Panc1 (cell line): ENCODE measurements at regions not wholly inside any gene's neighbourhood (a gene's known extent, or its start where the extent isn't known, plus 50 kb on each side); places are given as distances from the start of the nearest gene placed in this dataset.

Source experiments
- ATAC-seq: fragments of 200-7000 bp; cut with Tn5 transposase; 2 replicates; pipeline ENCODE4 v1.9.1; 2020; ENCODE audit warnings: mild to moderate bottlenecking, moderate library complexity
- BruUV-seq: library from RNA; stranded (reverse); fragments of 400-500 nt; replicated peaks from 2 replicates; lab custom pipeline; 2021; lab: Mats Ljungman, UMichigan
- CTCF ChIA-PET: fragments of 300-600 bp; sonication (Branson Sonifier 250); formaldehyde crosslinking; loops from one replicate; lab custom pipeline; 2022; ENCODE audit warnings: antibody characterized with exemption; lab: Charles Lee
- POLR2A ChIA-PET: fragments of 300-600 bp; sonication (Branson Sonifier 250); formaldehyde crosslinking; loops from one replicate; lab custom pipeline; 2022; ENCODE audit warnings: antibody characterized with exemption; lab: Charles Lee
- DNase-seq: peaks from one replicate; pipeline ENCODE4 v3.0.0-alpha.2; 2010; ENCODE audit warnings: low read depth, low spot score
- H3K27ac ChIP-seq: 2 replicates; pipeline ENCODE4 v1.5.1; 2011; ENCODE audit warnings: mild to moderate bottlenecking, low read length, inconsistent platforms
- H3K27me3 ChIP-seq: fragments of 200-500 bp; sonication (Bioruptor generic); 2 replicates; pipeline ENCODE4 v1.6.0; 2014; ENCODE audit warnings: low read length, inconsistent platforms; ENCODE audit not compliant: control insufficient read depth, insufficient read depth
- H3K36me3 ChIP-seq: fragments of 200-500 bp; sonication (Bioruptor generic); 2 replicates; pipeline ENCODE4 v1.5.1; 2014; ENCODE audit warnings: inconsistent platforms, mild to moderate bottlenecking, low read length, moderate library complexity; ENCODE audit not compliant: control insufficient read depth, insufficient read depth
- H3K4me1 ChIP-seq: 2 replicates; pipeline ENCODE4 v1.5.1; 2011; ENCODE audit warnings: inconsistent platforms, mild to moderate bottlenecking, low read length, moderate library complexity; ENCODE audit not compliant: control insufficient read depth, insufficient read depth
- H3K4me3 ChIP-seq, 2 experiments: 2 replicates each; pipeline ENCODE4 v1.5.1; 2011 to 2012; ENCODE audit warnings: low read depth in 2 of 2, low read length in 2 of 2, mild to moderate bottlenecking in 2 of 2, inconsistent platforms in 1 of 2, moderate library complexity in 1 of 2
- H3K9me3 ChIP-seq: fragments of 200-500 bp; sonication (Bioruptor generic); 2 replicates; pipeline ENCODE4 v1.5.1; 2014; ENCODE audit warnings: low read depth, mild to moderate bottlenecking, inconsistent platforms, low read length, moderate library complexity; ENCODE audit not compliant: control insufficient read depth, insufficient read depth
- CTCF ChIP-seq: fragments of 450-650 bp; IDR thresholded peaks from 2 replicates; pipeline ENCODE4 v1.5.1; 2017; ENCODE audit warnings: mild to moderate bottlenecking
- POLR2AphosphoS5 ChIP-seq: IDR thresholded peaks from 2 replicates; pipeline ENCODE4 v1.6.1; 2012; ENCODE audit warnings: mild to moderate bottlenecking, low read depth, low read length, moderate library complexity
- REST ChIP-seq, 2 experiments: IDR thresholded peaks; 2 replicates each; pipeline ENCODE4 v1.6.1; 2011 to 2012; ENCODE audit warnings: low read depth in 2 of 2, control low read depth in 1 of 2, low read length in 1 of 2, mild to moderate bottlenecking in 1 of 2, moderate library complexity in 1 of 2; ENCODE audit not compliant: insufficient read depth in 1 of 2
- SIN3A ChIP-seq: IDR thresholded peaks from 2 replicates; pipeline ENCODE4 v1.6.1; 2012; ENCODE audit warnings: low read depth, mild to moderate bottlenecking, low read length, moderate library complexity, borderline replicate concordance; ENCODE audit not compliant: insufficient read depth
- TCF7L2 ChIP-seq: IDR thresholded peaks from 2 replicates; pipeline ENCODE4 v1.6.1; 2011; ENCODE audit warnings: mild to moderate bottlenecking, low read depth, low read length, inconsistent platforms
- in situ Hi-C: cut with HindIII; loops from 2 replicates; pipeline ENCODE4 v1.10.0; 2016; ENCODE audit warnings: low sequenced_read_pairs, low pct_unique_long_range_greater_than_20kb
- intact Hi-C: fragments of 100-400 bp; cut with micrococcal nuclease; formaldehyde crosslinking; loops from one replicate; pipeline ENCODE4 v1.10.0; 2022; ENCODE audit not compliant: unreplicated experiment

- Histone ChIP-seq H3K9me3 (no peaks in the 10 kb centered on the region), H3K4me3 (no peak overlapping the region), H3K4me1 (no peaks in the 10 kb centered on the region), H3K27ac (no peak overlapping the region), H3K27me3 (no peaks in the 10 kb centered on the region), H3K36me3 (no peaks in the 10 kb centered on the region)
- ATAC-seq, result no peak
- no peak for TF ChIP-seq POLR2AphosphoS5
- TF ChIP-seq REST (IDR thresholded peaks at IDR 0.05; ENCODE audit: insufficient read depth in 1 of 2, low read depth in 2 of 2, low read length in 1 of 2), result no peak
- TF ChIP-seq TCF7L2, result no peak
- no peak for TF ChIP-seq CTCF
- TF ChIP-seq SIN3A, result no peak
- intact Hi-C loops, result no loop called here
- DNase-seq, result no peak
- in situ Hi-C loops, result no loop called here
- POLR2A ChIA-PET, result no interaction called here
- CTCF ChIA-PET, result no interaction called here
- BruUV-seq, result no TSS peak
Observed at GRCh38 chr4:173805884-173806283, 275.9 kb upstream of the HAND2 start.

- TF ChIP-seq SIN3A (no peak), REST (IDR thresholded peaks at IDR 0.05; ENCODE audit: insufficient read depth in 1 of 2, low read depth in 2 of 2, low read length in 1 of 2) (no peak), POLR2AphosphoS5 (no peak), CTCF (no peak), TCF7L2 (no peak)
- no peaks in the 10 kb centered on the region for H3K27me3 ChIP-seq
- no peak overlapping the region for H3K27ac ChIP-seq
- no peaks in the 10 kb centered on the region for H3K4me1 ChIP-seq
- H3K9me3 ChIP-seq, result no peaks in the 10 kb centered on the region
- no TSS peak for BruUV-seq
- ChIA-PET CTCF (no interaction called here), POLR2A (no interaction called here)
- intact Hi-C loops, result no loop called here
- DNase-seq, result no peak
- no peak for ATAC-seq
- H3K36me3 ChIP-seq, result no peaks in the 10 kb centered on the region
- H3K4me3 ChIP-seq, result no peak overlapping the region
- in situ Hi-C loops, result no loop called here
Observed at GRCh38 chr4:173802662-173803022, 272.6 kb upstream of the HAND2 start.
